ENCODE measurements at regions not wholly inside any gene's neighbourhood (a gene's known extent, or its start where the extent isn't known, plus 50 kb on each side); places are given as distances from the start of the nearest gene placed in this dataset.

- no peak for DNase-seq
- no peak overlapping the region for H3K27ac ChIP-seq (ENCODE audit: low read length)
- H3F3A ChIP-seq (ENCODE audit: insufficient read depth, low read length) = no peaks in the 10 kb centered on the region
- H3K9me2 ChIP-seq (replicated peaks; ENCODE audit: insufficient read depth, low read length) = no peaks in the 10 kb centered on the region
- no peaks in the 10 kb centered on the region for H3K4me1 ChIP-seq (ENCODE audit: low read length)
- H3K27me3 ChIP-seq (replicated peaks; ENCODE audit: insufficient read depth, low read length) = no peaks in the 10 kb centered on the region
- H3K36me3 ChIP-seq (replicated peaks; ENCODE audit: insufficient read depth, low read length) = no peaks in the 10 kb centered on the region
- TF ChIP-seq EZH2 (optimal IDR thresholded peaks at IDR 0.05; ENCODE audit: low read depth, low read length) (no peak), EZH2phosphoT487 (IDR thresholded peaks at IDR 0.05; ENCODE audit: low read length) (no peak), CTCF (IDR thresholded peaks at IDR 0.05; ENCODE audit: low read length) (no peak)
- H3K79me2 ChIP-seq (ENCODE audit: low read length) = no peaks in the 10 kb centered on the region
- no peak overlapping the region for H3K9ac ChIP-seq (ENCODE audit: low read length)
- H4K20me1 ChIP-seq (ENCODE audit: insufficient read depth, low read length) = no peaks in the 10 kb centered on the region
- H2AFZ ChIP-seq (ENCODE audit: low read length) = no peak overlapping the region
- no peak overlapping the region for H3K4me2 ChIP-seq (ENCODE audit: low read depth, low read length)
- no peaks in the 10 kb centered on the region for H3K9me3 ChIP-seq (replicated peaks; ENCODE audit: insufficient read depth, low read length)
- H3K4me3 ChIP-seq (ENCODE audit: low read length) = no peak overlapping the region
Observed at GRCh38 chr10:91111060-91111459, 109.4 kb upstream of the PCGF5 start.

- H3K9ac ChIP-seq (ENCODE audit: low read length) = no peak overlapping the region
- no peaks in the 10 kb centered on the region for H3F3A ChIP-seq (ENCODE audit: insufficient read depth, low read length)
- no peak overlapping the region for H3K27ac ChIP-seq (ENCODE audit: low read length)
- no peaks in the 10 kb centered on the region for H3K9me2 ChIP-seq (replicated peaks; ENCODE audit: insufficient read depth, low read length)
- H4K20me1 ChIP-seq (ENCODE audit: insufficient read depth, low read length) = no peaks in the 10 kb centered on the region
- no peak overlapping the region for H3K4me3 ChIP-seq (ENCODE audit: low read length)
- TF ChIP-seq EZH2 (optimal IDR thresholded peaks at IDR 0.05; ENCODE audit: low read depth, low read length) (no peak), CTCF (IDR thresholded peaks at IDR 0.05; ENCODE audit: low read length) (no peak), EZH2phosphoT487 (IDR thresholded peaks at IDR 0.05; ENCODE audit: low read length) (no peak)
- H3K9me3 ChIP-seq (replicated peaks; ENCODE audit: insufficient read depth, low read length) = no peaks in the 10 kb centered on the region
- no peaks in the 10 kb centered on the region for H3K4me1 ChIP-seq (ENCODE audit: low read length)
- H2AFZ ChIP-seq (ENCODE audit: low read length) = no peak overlapping the region
- H3K36me3 ChIP-seq (replicated peaks; ENCODE audit: insufficient read depth, low read length) = no peaks in the 10 kb centered on the region
- no peaks in the 10 kb centered on the region for H3K27me3 ChIP-seq (replicated peaks; ENCODE audit: insufficient read depth, low read length)
- no peak for DNase-seq
- no peak overlapping the region for H3K4me2 ChIP-seq (ENCODE audit: low read depth, low read length)
- H3K79me2 ChIP-seq (ENCODE audit: low read length) = no peaks in the 10 kb centered on the region
Observed at GRCh38 chr10:91115618-91116390, 104.7 kb upstream of the PCGF5 start.

GRCh38 chr10:91117505-91117904 lies 103.0 kb upstream of the PCGF5 start:
- no peaks in the 10 kb centered on the region for H3K9me3 ChIP-seq (replicated peaks; ENCODE audit: insufficient read depth, low read length)
- no peaks in the 10 kb centered on the region for H3K27me3 ChIP-seq (replicated peaks; ENCODE audit: insufficient read depth, low read length)
- H3K4me3 ChIP-seq (ENCODE audit: low read length) = no peak overlapping the region
- H3K27ac ChIP-seq (ENCODE audit: low read length) = no peak overlapping the region
- no peaks in the 10 kb centered on the region for H3K4me1 ChIP-seq (ENCODE audit: low read length)
- H3K4me2 ChIP-seq (ENCODE audit: low read depth, low read length) = no peak overlapping the region
- H4K20me1 ChIP-seq (ENCODE audit: insufficient read depth, low read length) = no peaks in the 10 kb centered on the region
- no peak overlapping the region for H3K9ac ChIP-seq (ENCODE audit: low read length)
- DNase-seq = no peak
- no peak for TF ChIP-seq EZH2phosphoT487 (IDR thresholded peaks at IDR 0.05; ENCODE audit: low read length)
- TF ChIP-seq CTCF (IDR thresholded peaks at IDR 0.05; ENCODE audit: low read length) = no peak
- TF ChIP-seq EZH2 (optimal IDR thresholded peaks at IDR 0.05; ENCODE audit: low read depth, low read length) = no peak
- H3K79me2 ChIP-seq (ENCODE audit: low read length) = no peaks in the 10 kb centered on the region
- H3K9me2 ChIP-seq (replicated peaks; ENCODE audit: insufficient read depth, low read length) = no peaks in the 10 kb centered on the region
- no peaks in the 10 kb centered on the region for H3F3A ChIP-seq (ENCODE audit: insufficient read depth, low read length)
- no peaks in the 10 kb centered on the region for H3K36me3 ChIP-seq (replicated peaks; ENCODE audit: insufficient read depth, low read length)
- H2AFZ ChIP-seq (ENCODE audit: low read length) = no peak overlapping the region
